GM21447 (cell line): ENCODE measurements at regions not wholly inside any gene's neighbourhood (a gene's known extent, or its start where the extent isn't known, plus 50 kb on each side); places are given as distances from the start of the nearest gene placed in this dataset.
"Not testable (repeated sequence)": the region's sequence is repeated elsewhere in the genome, so short reads cannot be mapped to it uniquely, and the experiment has no call there.

Source experiments
- ATAC-seq: cut with Tn5 transposase; IDR thresholded peaks from one replicate; pipeline ENCODE4 v1.9.1; 2021; ENCODE audit not compliant: unreplicated experiment

- ATAC-seq = not testable (repeated sequence)
These were observed 283.4 kb upstream of the NBPF12 start for GRCh38 chr1:146654763-146655162.

DNA sequence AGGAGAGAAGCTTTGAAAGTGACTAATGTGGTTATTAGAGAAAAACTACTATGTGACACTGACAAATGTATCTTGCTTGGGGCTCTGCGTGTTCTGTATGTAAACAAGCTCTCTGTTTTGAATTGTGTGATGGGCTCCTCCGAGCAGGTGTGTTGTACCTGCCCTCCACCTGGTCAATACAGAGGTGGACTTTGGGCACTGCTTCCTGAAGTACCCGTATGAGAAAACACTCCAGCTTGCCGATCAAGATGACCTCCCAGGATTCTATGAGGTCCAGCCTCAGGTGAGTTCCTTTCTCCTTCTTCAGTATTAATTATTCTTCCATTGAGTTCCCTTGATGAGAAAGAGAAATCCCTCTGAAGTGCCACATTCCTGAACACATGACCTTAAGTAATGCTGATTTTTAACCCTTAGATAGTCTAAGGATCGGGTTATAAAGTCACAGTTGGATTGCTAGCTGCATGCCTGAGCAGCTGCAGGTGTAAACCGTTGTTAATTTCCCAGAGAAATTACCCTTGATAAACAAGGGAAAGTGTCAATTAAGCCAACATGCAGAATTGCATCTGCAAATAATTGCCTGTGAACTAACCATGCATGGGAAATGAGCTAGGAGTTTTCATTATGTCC lies 292.0 kb upstream of the NBPF12 start:
- not testable (repeated sequence) for ATAC-seq

- ATAC-seq = not testable (repeated sequence)
These were observed 296.6 kb upstream of the NBPF12 start for GRCh38 chr1:146641534-146641933.

DNA sequence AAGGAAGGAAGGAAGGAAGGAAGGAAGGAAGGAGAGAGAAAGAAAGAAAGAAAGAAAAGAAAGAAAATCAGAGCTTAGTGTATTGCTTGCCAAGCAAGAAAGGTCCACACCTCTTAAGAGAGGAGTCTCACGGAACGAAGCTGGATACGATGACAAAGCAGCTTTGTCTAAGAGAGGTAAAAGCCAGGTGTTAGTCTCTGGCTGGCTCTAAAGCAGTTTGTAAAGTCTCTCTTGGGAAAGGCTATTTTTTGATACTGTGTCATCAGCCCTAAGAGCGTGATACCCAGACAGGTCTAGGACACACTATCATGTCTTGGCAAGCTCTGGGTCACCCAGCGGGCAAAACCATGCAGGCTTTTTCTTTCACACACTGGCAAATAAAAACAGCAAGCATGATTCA lies 297.5 kb upstream of the NBPF12 start:
- not testable (repeated sequence) for ATAC-seq

- ATAC-seq = not testable (repeated sequence)
These were observed 307.8 kb upstream of the NBPF12 start for GRCh38 chr1:146630302-146630701.

GRCh38 chr1:146618582-146618981 lies 319.5 kb upstream of the NBPF12 start:
- not testable (repeated sequence) for ATAC-seq

DNA sequence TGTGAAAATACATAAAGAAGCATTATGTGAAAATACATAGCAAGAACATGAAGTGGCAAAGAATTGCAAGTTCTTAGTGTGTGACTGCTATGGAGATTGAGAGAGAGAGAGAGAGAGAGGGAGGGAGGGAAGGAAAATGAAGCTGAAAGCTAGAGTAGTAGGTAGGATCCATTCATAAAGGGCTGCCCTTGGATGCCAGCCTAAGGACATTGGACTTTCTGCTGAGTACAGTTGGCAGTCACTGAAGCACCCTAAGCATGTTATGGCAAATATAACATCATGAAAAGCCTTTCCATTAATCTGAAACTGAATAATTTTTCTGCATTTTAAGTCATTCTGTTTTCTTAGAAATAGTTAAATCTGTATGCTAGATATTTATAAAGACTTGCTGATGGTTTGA lies 333.4 kb upstream of the NBPF12 start:
- ATAC-seq = not testable (repeated sequence)

DNA sequence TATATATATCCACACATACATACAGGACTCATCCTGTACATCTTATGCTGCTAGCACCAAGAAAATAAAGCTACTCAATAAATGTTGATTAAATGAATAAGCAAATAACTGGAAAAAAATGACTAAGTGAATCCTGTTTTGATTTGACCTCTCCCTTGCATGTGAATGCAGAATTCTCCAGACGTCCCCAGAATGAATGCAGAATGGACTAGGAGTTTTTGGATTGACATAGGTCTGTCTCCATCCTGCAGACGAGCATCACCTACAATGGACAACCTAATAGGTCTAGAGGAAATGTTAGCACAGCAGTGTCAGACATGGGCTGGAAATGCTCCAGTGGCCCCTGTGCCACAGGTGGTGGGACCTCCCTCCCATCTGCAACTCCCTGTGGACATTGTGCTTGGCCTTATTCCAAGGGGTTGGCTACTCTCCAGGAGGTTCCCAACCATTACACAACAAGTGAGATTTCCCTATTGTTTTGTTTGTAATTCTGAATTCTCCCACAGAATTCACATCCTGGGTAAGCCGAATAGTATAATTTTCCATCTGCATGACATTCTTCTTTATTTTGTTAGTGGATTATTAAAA lies 337.3 kb upstream of the NBPF12 start:
- ATAC-seq = not testable (repeated sequence)

GRCh38 chr1:146599906-146600305 lies 338.2 kb upstream of the NBPF12 start:
- not testable (repeated sequence) for ATAC-seq

- ATAC-seq = not testable (repeated sequence)
These were observed 352.4 kb upstream of the NOTCH2NLA start for GRCh38 chr1:146581229-146581628.

DNA sequence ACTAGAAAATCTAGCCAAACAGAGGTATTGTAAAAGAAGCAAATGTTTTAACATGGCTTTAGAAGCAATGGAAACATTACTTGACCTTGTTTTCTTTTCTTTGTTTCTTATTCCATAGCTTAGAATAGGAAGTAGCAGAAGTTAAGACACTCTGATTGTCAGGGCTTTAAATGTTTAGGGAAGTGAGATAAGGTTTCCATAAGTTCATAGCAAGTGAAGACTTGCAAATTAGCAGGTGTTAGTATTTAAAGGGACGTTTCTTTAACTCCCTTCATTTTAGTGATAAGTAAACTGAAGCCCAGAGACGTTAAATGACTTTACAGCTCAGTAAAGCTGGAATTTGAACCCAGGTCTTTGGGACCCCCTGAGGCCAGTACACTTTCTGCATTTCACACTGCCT lies 338.7 kb upstream of the NOTCH2NLA start:
- ATAC-seq = not testable (repeated sequence)

DNA sequence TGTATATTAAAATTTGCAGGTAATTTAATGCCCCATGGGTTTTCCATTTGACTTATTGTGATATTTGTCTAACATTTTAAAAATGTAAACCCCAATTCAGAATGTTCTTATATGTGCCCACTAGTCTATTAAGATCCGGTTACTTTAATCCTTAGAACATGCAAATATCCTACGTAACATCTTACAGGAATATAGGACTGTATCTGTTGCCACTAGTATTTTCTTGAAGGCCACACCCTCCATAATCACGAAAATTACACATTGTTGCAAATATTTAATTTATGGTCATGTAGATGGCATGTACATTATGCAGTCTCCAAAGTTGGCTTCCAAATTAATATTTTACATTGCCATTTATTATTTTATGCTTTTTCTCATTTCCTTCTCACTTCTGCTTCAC lies 329.2 kb upstream of the NOTCH2NLA start:
- ATAC-seq = not testable (repeated sequence)

GRCh38 chr1:146556405-146556804 lies 327.6 kb upstream of the NOTCH2NLA start:
- not testable (repeated sequence) for ATAC-seq

DNA sequence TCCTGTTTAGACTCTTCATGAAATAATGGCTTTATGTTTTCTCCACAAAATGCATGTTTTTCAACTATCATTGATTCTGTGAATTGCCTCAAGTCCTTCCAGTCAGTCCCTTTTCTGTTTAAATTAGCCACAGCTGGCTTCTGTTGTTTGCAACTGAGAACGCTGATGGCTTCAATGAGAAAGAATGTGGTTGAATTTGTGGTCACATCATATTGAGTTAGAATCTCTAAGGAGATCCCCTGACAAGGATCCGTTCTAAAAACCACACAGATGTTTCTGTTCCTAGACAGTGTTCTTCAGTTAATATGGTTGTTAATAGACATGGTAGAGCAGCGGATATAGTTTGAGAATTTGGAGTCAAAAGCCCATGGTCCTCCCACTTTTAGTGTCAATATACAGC lies 323.6 kb upstream of the NOTCH2NLA start:
- not testable (repeated sequence) for ATAC-seq

- not testable (repeated sequence) for ATAC-seq
These were observed 319.9 kb upstream of the NOTCH2NLA start for GRCh38 chr1:146548684-146549083.

DNA sequence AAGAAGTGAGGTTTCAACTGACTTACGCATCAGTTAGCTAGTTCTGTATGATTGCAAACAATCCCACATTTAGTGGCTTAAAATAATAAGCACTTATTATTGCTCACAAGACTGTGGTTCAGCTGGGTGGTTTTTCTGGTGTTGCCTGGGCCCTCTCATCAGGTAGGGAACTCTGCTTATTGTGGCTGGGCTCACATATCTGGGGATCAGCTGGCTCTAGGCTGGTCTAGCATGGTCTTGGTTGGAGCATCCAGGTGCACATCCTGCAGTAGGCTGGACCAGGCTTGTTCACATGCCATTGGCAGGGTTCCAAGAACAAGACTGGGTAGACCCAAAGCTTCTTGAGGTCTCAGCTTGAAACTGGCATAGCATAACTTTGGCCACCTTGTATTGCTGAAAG lies 317.4 kb upstream of the NOTCH2NLA start:
- ATAC-seq = not testable (repeated sequence)

DNA sequence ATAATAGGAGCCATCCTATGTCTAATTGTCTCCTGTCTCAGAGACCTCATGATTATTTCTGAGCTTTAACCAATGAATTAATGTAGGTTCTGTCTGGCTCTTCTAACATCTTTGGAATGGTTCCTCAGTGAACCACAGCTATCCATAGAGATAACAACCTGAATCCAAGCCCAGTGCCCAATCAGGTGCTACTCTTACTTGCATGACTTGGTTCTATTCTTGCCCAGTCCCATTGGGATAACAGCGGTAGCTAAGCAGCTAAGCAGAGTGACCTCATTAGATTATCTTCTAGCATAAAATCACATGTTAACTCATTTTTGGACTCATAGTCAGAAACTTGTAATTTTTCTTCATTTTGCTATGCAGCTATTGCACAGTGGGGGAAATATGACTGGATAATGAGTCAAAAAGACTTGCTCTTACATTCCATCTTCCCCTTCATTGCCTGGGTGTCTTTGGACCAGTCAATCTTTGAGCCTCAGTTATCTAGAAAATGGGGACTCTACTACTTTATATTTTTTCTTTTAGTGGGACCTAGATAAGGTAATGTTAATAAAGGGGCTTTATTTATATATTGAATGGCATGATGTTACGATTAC lies 309.1 kb upstream of the NOTCH2NLA start:
- ATAC-seq = not testable (repeated sequence)

- ATAC-seq = not testable (repeated sequence)
These were observed 307.2 kb upstream of the NOTCH2NLA start for GRCh38 chr1:146536028-146536427.

GRCh38 chr1:146535575-146535974 lies 306.8 kb upstream of the NOTCH2NLA start:
- ATAC-seq = not testable (repeated sequence)

- ATAC-seq = not testable (repeated sequence)
These were observed 302.1 kb upstream of the NOTCH2NLA start for GRCh38 chr1:146530958-146531357.

DNA sequence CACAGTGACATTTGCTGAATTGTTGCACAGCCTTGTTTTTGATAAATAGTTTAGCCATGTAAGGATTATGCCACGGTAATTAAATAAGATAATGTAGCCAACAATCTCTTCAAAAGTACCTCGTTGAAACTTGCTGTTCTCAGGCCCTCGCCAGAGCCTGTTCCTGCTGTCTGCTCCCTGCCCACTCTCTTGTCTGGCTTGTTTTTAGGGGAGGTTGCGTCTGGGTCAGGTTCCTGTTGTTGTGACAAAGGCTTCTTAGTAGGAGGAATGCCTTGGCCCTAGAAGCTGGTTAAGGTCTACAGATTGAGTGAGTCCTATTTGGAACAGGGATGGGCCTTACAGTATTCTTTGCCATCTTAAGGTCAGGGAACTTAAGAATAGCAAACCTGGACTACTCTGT lies 294.0 kb upstream of the NOTCH2NLA start:
- not testable (repeated sequence) for ATAC-seq

- not testable (repeated sequence) for ATAC-seq
These were observed 293.5 kb upstream of the NOTCH2NLA start for GRCh38 chr1:146522345-146522744.
